SK-N-SH treated with all-trans-retinoic acid at 6 μM for 48 hours (cell line): ENCODE measurements at regions not wholly inside any gene's neighbourhood (a gene's known extent, or its start where the extent isn't known, plus 50 kb on each side); places are given as distances from the start of the nearest gene placed in this dataset.

ENCODE experiments used
- ATAC-seq: fragments of 200-7000 bp; cut with Tn5 transposase; 3 replicates; pipeline ENCODE4 v1.9.1; 2020; ENCODE audit warnings: mild to moderate bottlenecking, moderate library complexity
- ARNTL ChIP-seq: fragments of 450-650 bp; formaldehyde crosslinking; IDR thresholded peaks from 2 replicates; pipeline ENCODE4 v1.5.0; 2020; ENCODE audit warnings: low read depth, mild to moderate bottlenecking, moderate library complexity, borderline replicate concordance
- BACH2 ChIP-seq: fragments of 250-450 bp; sonication (Bioruptor Pico); IDR thresholded peaks from 2 replicates; pipeline ENCODE4 v1.9.0; 2021; ENCODE audit warnings: mild to moderate bottlenecking, borderline replicate concordance
- CREB5 ChIP-seq: fragments of 250-450 bp; sonication (Bioruptor Pico); IDR thresholded peaks from 2 replicates; pipeline ENCODE4 v1.5.1; 2020; ENCODE audit warnings: low read depth, mild to moderate bottlenecking, moderate library complexity
- CSDC2 ChIP-seq: fragments of 250-450 bp; sonication (Bioruptor Pico); IDR thresholded peaks from 2 replicates; pipeline ENCODE4 v1.5.0; 2020; ENCODE audit warnings: mild to moderate bottlenecking, moderate library complexity
- ESRRG ChIP-seq: fragments of 250-450 bp; sonication (Bioruptor Pico); IDR thresholded peaks from 2 replicates; pipeline ENCODE4 v1.6.1; 2021; ENCODE audit warnings: mild to moderate bottlenecking
- GLIS3 ChIP-seq: fragments of 250-450 bp; sonication (Bioruptor Pico); IDR thresholded peaks from 2 replicates; pipeline ENCODE4 v1.5.0; 2020; ENCODE audit warnings: mild to moderate bottlenecking, moderate library complexity
- ISL1 ChIP-seq: fragments of 250-450 bp; sonication (Bioruptor Pico); IDR thresholded peaks from 2 replicates; pipeline ENCODE4 v2.1.2; 2022; ENCODE audit warnings: mild to moderate bottlenecking, moderate library complexity
- OSR1 ChIP-seq: fragments of 250-450 bp; sonication (Bioruptor Pico); IDR thresholded peaks from 2 replicates; pipeline ENCODE4 v1.8.0; 2022; ENCODE audit warnings: moderate library complexity, mild to moderate bottlenecking, inconsistent platforms
- PATZ1 ChIP-seq: fragments of 250-450 bp; sonication (Bioruptor Pico); IDR thresholded peaks from 2 replicates; pipeline ENCODE4 v1.8.0; 2020; ENCODE audit warnings: mild to moderate bottlenecking, moderate library complexity, borderline replicate concordance
- PPARA ChIP-seq: fragments of 250-450 bp; sonication (Bioruptor Pico); IDR thresholded peaks from 2 replicates; pipeline ENCODE4 v1.5.0; 2020; ENCODE audit warnings: mild to moderate bottlenecking, borderline replicate concordance
- RARB ChIP-seq: fragments of 250-450 bp; sonication (Bioruptor Pico); IDR thresholded peaks from 2 replicates; pipeline ENCODE4 v1.8.0; 2021; ENCODE audit warnings: mild to moderate bottlenecking, moderate library complexity
- SNAI2 ChIP-seq: fragments of 250-450 bp; sonication (Bioruptor Pico); IDR thresholded peaks from 2 replicates; pipeline ENCODE4 v1.5.0; 2020; ENCODE audit warnings: mild to moderate bottlenecking, moderate library complexity
- TCF4 ChIP-seq: fragments of 250-450 bp; sonication (Bioruptor Pico); IDR thresholded peaks from 2 replicates; pipeline ENCODE4 v1.8.0; 2021; ENCODE audit warnings: mild to moderate bottlenecking, moderate library complexity, borderline replicate concordance
- TOX ChIP-seq: fragments of 250-450 bp; sonication (Bioruptor Pico); IDR thresholded peaks from 2 replicates; pipeline ENCODE4 v1.8.0; 2021; ENCODE audit warnings: mild to moderate bottlenecking, moderate library complexity, borderline replicate concordance
- TSHZ2 ChIP-seq: fragments of 250-450 bp; sonication (Bioruptor Pico); IDR thresholded peaks from 2 replicates; pipeline ENCODE4 v1.5.0; 2020; ENCODE audit warnings: mild to moderate bottlenecking, moderate library complexity
- ZC3H10 ChIP-seq: fragments of 250-450 bp; sonication (Bioruptor Pico); IDR thresholded peaks from 2 replicates; pipeline ENCODE4 v1.5.1; 2021; ENCODE audit warnings: mild to moderate bottlenecking, moderate library complexity
- ZFP3 ChIP-seq: fragments of 250-450 bp; sonication (Bioruptor Pico); IDR thresholded peaks from 2 replicates; pipeline ENCODE4 v1.5.0; 2020; ENCODE audit warnings: mild to moderate bottlenecking, moderate library complexity
- ZFP30 ChIP-seq: fragments of 450-650 bp; formaldehyde crosslinking; IDR thresholded peaks from 2 replicates; pipeline ENCODE4 v1.5.0; 2022; ENCODE audit warnings: mild to moderate bottlenecking, moderate library complexity
- ZNF565 ChIP-seq: fragments of 450-650 bp; formaldehyde crosslinking; conservative IDR thresholded peaks from 2 replicates; pipeline ENCODE4 v1.5.0; 2020; ENCODE audit warnings: low read depth, mild to moderate bottlenecking, moderate library complexity
- ZNF70 ChIP-seq: fragments of 450-650 bp; formaldehyde crosslinking; IDR thresholded peaks from 2 replicates; pipeline ENCODE4 v1.5.0; 2020; ENCODE audit warnings: mild to moderate bottlenecking, moderate library complexity
- ZNF8 ChIP-seq: fragments of 450-650 bp; formaldehyde crosslinking; IDR thresholded peaks from 2 replicates; pipeline ENCODE4 v1.5.0; 2020; ENCODE audit warnings: mild to moderate bottlenecking, moderate library complexity
- TF ChIP-seq, protein P1 (sequence below): fragments of 250-450 bp; sonication (Bioruptor Pico); IDR thresholded peaks from 2 replicates; pipeline ENCODE4 v1.8.0; 2021; ENCODE audit warnings: low read depth, mild to moderate bottlenecking, moderate library complexity, borderline replicate concordance
- TF ChIP-seq, protein P2 (sequence below): fragments of 250-450 bp; sonication (Bioruptor Pico); IDR thresholded peaks from 2 replicates; pipeline ENCODE4 v1.5.1; 2021; ENCODE audit warnings: mild to moderate bottlenecking, moderate library complexity

- ATAC-seq = no peak
- no peak for TF ChIP-seq ZNF70
- TF ChIP-seq ZFP30 (CRISPR knock-in tag) = no peak
- TF ChIP-seq RARB (CRISPR knock-in tag) = no peak
- TF ChIP-seq TOX = no peak
- no peak for TF ChIP-seq ZNF565 (CRISPR knock-in tag)
- no peak for TF ChIP-seq BACH2 (CRISPR knock-in tag)
- TF ChIP-seq, protein P1, sequence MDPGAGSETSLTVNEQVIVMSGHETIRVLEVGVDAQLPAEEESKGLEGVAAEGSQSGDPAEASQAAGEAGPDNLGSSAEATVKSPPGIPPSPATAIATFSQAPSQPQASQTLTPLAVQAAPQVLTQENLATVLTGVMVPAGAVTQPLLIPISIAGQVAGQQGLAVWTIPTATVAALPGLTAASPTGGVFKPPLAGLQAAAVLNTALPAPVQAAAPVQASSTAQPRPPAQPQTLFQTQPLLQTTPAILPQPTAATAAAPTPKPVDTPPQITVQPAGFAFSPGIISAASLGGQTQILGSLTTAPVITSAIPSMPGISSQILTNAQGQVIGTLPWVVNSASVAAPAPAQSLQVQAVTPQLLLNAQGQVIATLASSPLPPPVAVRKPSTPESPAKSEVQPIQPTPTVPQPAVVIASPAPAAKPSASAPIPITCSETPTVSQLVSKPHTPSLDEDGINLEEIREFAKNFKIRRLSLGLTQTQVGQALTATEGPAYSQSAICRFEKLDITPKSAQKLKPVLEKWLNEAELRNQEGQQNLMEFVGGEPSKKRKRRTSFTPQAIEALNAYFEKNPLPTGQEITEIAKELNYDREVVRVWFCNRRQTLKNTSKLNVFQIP (CRISPR knock-in tag) = no peak
- no peak for TF ChIP-seq CSDC2 (CRISPR knock-in tag)
- no peak for TF ChIP-seq ZFP3 (CRISPR knock-in tag)
- no peak for TF ChIP-seq PPARA (CRISPR knock-in tag)
- TF ChIP-seq ESRRG (CRISPR knock-in tag) = no peak
- TF ChIP-seq TCF4 (CRISPR knock-in tag) = no peak
- no peak for TF ChIP-seq SNAI2 (CRISPR knock-in tag)
- TF ChIP-seq ZNF8 = no peak
- no peak for TF ChIP-seq ISL1 (CRISPR knock-in tag)
- TF ChIP-seq GLIS3 (CRISPR knock-in tag) = no peak
Measured at GRCh38 chr21:18493422-18493821, 89.8 kb upstream of the TMPRSS15 start.

DNA sequence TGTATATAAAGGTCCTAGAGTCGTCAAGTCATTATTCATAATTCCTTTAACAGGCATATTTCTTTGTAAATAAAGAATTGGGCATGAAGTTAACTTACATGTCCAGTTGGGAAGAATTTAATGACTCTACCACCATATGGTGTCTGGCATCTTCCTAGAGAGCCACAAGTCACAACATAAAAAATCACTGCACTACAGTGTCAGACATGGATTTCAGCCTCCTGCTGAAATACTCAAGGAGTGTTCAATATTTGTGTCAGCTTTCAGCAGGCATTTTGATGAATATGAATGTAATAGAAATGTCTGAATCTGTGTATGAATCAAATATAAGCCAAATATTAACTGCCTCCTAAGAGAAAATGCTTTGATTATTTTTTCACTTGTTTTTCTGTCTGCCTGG lies 91.9 kb upstream of the TMPRSS15 start:
- TF ChIP-seq ZNF70 (no peak), PATZ1 (CRISPR knock-in tag) (no peak), ESRRG (CRISPR knock-in tag) (no peak)

DNA sequence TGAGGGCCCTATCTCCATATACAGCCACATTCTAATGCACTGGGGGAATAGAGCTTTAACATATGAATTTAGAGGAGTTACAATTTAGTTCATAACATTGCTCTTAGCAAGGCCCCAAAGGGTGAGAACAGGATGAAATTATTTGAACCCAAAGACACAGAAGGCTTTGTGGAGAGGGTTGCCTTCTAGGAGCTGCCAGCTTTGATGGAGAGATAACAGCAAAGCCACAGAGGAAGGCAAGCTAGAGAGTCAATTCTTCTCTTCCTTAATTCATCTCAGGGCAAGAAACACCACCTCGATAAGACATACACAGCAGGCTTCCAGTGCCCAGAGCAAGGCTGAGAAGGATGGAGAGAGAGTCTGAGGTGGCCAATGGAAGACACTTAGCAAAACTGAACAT lies 94.8 kb upstream of the TMPRSS15 start:
- TF ChIP-seq ZNF8 (no peak), TSHZ2 (CRISPR knock-in tag) (no peak), PPARA (CRISPR knock-in tag) (no peak), BACH2 (CRISPR knock-in tag) (no peak), GLIS3 (CRISPR knock-in tag) (no peak), ZNF565 (CRISPR knock-in tag) (no peak), TOX (no peak), ARNTL (no peak), ZC3H10 (CRISPR knock-in tag) (no peak), ZFP30 (CRISPR knock-in tag) (no peak), CREB5 (CRISPR knock-in tag) (no peak), ZNF70 (no peak), CSDC2 (CRISPR knock-in tag) (no peak), OSR1 (CRISPR knock-in tag) (no peak), SNAI2 (CRISPR knock-in tag) (no peak), TCF4 (CRISPR knock-in tag) (no peak)
- TF ChIP-seq, protein P2, sequence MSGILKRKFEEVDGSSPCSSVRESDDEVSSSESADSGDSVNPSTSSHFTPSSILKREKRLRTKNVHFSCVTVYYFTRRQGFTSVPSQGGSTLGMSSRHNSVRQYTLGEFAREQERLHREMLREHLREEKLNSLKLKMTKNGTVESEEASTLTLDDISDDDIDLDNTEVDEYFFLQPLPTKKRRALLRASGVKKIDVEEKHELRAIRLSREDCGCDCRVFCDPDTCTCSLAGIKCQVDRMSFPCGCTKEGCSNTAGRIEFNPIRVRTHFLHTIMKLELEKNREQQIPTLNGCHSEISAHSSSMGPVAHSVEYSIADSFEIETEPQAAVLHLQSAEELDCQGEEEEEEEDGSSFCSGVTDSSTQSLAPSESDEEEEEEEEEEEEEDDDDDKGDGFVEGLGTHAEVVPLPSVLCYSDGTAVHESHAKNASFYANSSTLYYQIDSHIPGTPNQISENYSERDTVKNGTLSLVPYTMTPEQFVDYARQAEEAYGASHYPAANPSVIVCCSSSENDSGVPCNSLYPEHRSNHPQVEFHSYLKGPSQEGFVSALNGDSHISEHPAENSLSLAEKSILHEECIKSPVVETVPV (CRISPR knock-in tag) = no peak
- TF ChIP-seq, protein P1 (CRISPR knock-in tag) = no peak
- no peak for ATAC-seq

More for the DNA sequence above, 91.9 kb upstream of the TMPRSS15 start:
- no peak for ATAC-seq
